GM21786 (cell line): ENCODE measurements at regions not wholly inside any gene's neighbourhood (a gene's known extent, or its start where the extent isn't known, plus 50 kb on each side); places are given as distances from the start of the nearest gene placed in this dataset.

Experiments
- ATAC-seq: cut with Tn5 transposase; IDR thresholded peaks from one replicate; pipeline ENCODE4 v1.9.1; 2021; ENCODE audit not compliant: unreplicated experiment

- no peak for ATAC-seq
Observed at GRCh38 chr10:8468477-8468876, 414.0 kb downstream of the GATA3 start.

GRCh38 chr10:8473205-8473604 lies 418.7 kb downstream of the GATA3 start:
- no peak for ATAC-seq

GRCh38 chr10:8477300-8477699 lies 422.8 kb downstream of the GATA3 start:
- ATAC-seq = no peak

- no peak for ATAC-seq
Observed at GRCh38 chr10:8481718-8482504, 427.4 kb downstream of the GATA3 start.

GRCh38 chr10:8485032-8485431 lies 430.5 kb downstream of the GATA3 start:
- no peak for ATAC-seq

- ATAC-seq = no peak
Observed at GRCh38 chr10:8487346-8487745, 432.9 kb downstream of the GATA3 start.

- no peak for ATAC-seq
Observed at GRCh38 chr10:8489232-8489631, 434.7 kb downstream of the GATA3 start.

- ATAC-seq = no peak
Observed at GRCh38 chr10:8489823-8490222, 435.3 kb downstream of the GATA3 start.

- no peak for ATAC-seq
Observed at GRCh38 chr10:8498290-8498689, 443.8 kb downstream of the GATA3 start.

- ATAC-seq = no peak
Observed at GRCh38 chr10:8498881-8499280, 444.4 kb downstream of the GATA3 start.

GRCh38 chr10:8499312-8499711 lies 444.8 kb downstream of the GATA3 start:
- ATAC-seq = no peak

- no peak for ATAC-seq
Observed at GRCh38 chr10:8499752-8500390, 445.4 kb downstream of the GATA3 start.

- ATAC-seq = no peak
Observed at GRCh38 chr10:8502573-8502972, 448.1 kb downstream of the GATA3 start.

GRCh38 chr10:8504499-8504898 lies 450.0 kb downstream of the GATA3 start:
- no peak for ATAC-seq

GRCh38 chr10:8507156-8507555 lies 452.7 kb downstream of the GATA3 start:
- no peak for ATAC-seq

GRCh38 chr10:8508882-8509281 lies 454.4 kb downstream of the GATA3 start:
- ATAC-seq = no peak

- ATAC-seq = no peak
Observed at GRCh38 chr10:8510471-8510870, 456.0 kb downstream of the GATA3 start.

- ATAC-seq = no peak
Observed at GRCh38 chr10:8511026-8511425, 456.5 kb downstream of the GATA3 start.

GRCh38 chr10:8513155-8514147 lies 459.0 kb downstream of the GATA3 start:
- ATAC-seq = no peak

GRCh38 chr10:8520382-8520781 lies 465.9 kb downstream of the GATA3 start:
- no peak for ATAC-seq

GRCh38 chr10:8527773-8528172 lies 473.3 kb downstream of the GATA3 start:
- no peak for ATAC-seq
